ENCODE measurements at regions not wholly inside any gene's neighbourhood (a gene's known extent, or its start where the extent isn't known, plus 50 kb on each side); places are given as distances from the start of the nearest gene placed in this dataset.
"Not testable (repeated sequence)": the region's sequence is repeated elsewhere in the genome, so short reads cannot be mapped to it uniquely, and the experiment has no call there.

GRCh38 chr1:190908691-190909090, 431.0 kb upstream of the BRINP3 start:
- Histone ChIP-seq H3K27me3 (ENCODE audit: control insufficient read depth, insufficient read depth, low read length) (no peaks in the 10 kb centered on the region), H3K4me3 (ENCODE audit: insufficient read depth, low read depth, low read length) (no peak overlapping the region), H3K36me3 (replicated peaks; ENCODE audit: control insufficient read depth, insufficient read depth, low read length) (no peaks in the 10 kb centered on the region)
- no peak for DNase-seq

GRCh38 chr1:190935925-190936324, 458.3 kb upstream of the BRINP3 start:
- DNase-seq = no peak
- H3K4me3 ChIP-seq (ENCODE audit: insufficient read depth, low read depth, low read length) = no peak overlapping the region
- H3K36me3 ChIP-seq (replicated peaks; ENCODE audit: control insufficient read depth, insufficient read depth, low read length) = no peaks in the 10 kb centered on the region
- no peaks in the 10 kb centered on the region for H3K27me3 ChIP-seq (ENCODE audit: control insufficient read depth, insufficient read depth, low read length)

- no peaks in the 10 kb centered on the region for H3K36me3 ChIP-seq (replicated peaks; ENCODE audit: control insufficient read depth, insufficient read depth, low read length)
- no peak overlapping the region for H3K4me3 ChIP-seq (ENCODE audit: insufficient read depth, low read depth, low read length)
- no peaks in the 10 kb centered on the region for H3K27me3 ChIP-seq (ENCODE audit: control insufficient read depth, insufficient read depth, low read length)
- no peak for DNase-seq
These were observed 458.7 kb upstream of the BRINP3 start for GRCh38 chr1:190936337-190936736.

GRCh38 chr1:190940951-190941350, 463.3 kb upstream of the BRINP3 start:
- H3K36me3 ChIP-seq (replicated peaks; ENCODE audit: control insufficient read depth, insufficient read depth, low read length) = no peaks in the 10 kb centered on the region
- H3K4me3 ChIP-seq (ENCODE audit: insufficient read depth, low read depth, low read length) = no peak overlapping the region
- no peaks in the 10 kb centered on the region for H3K27me3 ChIP-seq (ENCODE audit: control insufficient read depth, insufficient read depth, low read length)
- DNase-seq = no peak

GRCh38 chr1:190942475-190942874, 464.8 kb upstream of the BRINP3 start:
- H3K4me3 ChIP-seq (ENCODE audit: insufficient read depth, low read depth, low read length) = no peak overlapping the region
- DNase-seq = no peak
- no peaks in the 10 kb centered on the region for H3K36me3 ChIP-seq (replicated peaks; ENCODE audit: control insufficient read depth, insufficient read depth, low read length)
- no peaks in the 10 kb centered on the region for H3K27me3 ChIP-seq (ENCODE audit: control insufficient read depth, insufficient read depth, low read length)

GRCh38 chr1:190943722-190944121, 466.1 kb upstream of the BRINP3 start:
- not testable (repeated sequence) for H3K36me3 ChIP-seq (replicated peaks; ENCODE audit: control insufficient read depth, insufficient read depth, low read length); H3K4me3 ChIP-seq (ENCODE audit: insufficient read depth, low read depth, low read length); DNase-seq; H3K27me3 ChIP-seq (ENCODE audit: control insufficient read depth, insufficient read depth, low read length)

GRCh38 chr1:190949939-190950338, 472.3 kb upstream of the BRINP3 start:
- Histone ChIP-seq H3K4me3 (ENCODE audit: insufficient read depth, low read depth, low read length) (no peak overlapping the region), H3K27me3 (ENCODE audit: control insufficient read depth, insufficient read depth, low read length) (no peaks in the 10 kb centered on the region), H3K36me3 (replicated peaks; ENCODE audit: control insufficient read depth, insufficient read depth, low read length) (no peaks in the 10 kb centered on the region)
- DNase-seq = no peak

GRCh38 chr1:190957565-190957964, 479.9 kb upstream of the BRINP3 start:
- DNase-seq = no peak
- Histone ChIP-seq H3K36me3 (replicated peaks; ENCODE audit: control insufficient read depth, insufficient read depth, low read length) (no peaks in the 10 kb centered on the region), H3K27me3 (ENCODE audit: control insufficient read depth, insufficient read depth, low read length) (no peaks in the 10 kb centered on the region), H3K4me3 (ENCODE audit: insufficient read depth, low read depth, low read length) (no peak overlapping the region)

GRCh38 chr1:190963321-190963720, 485.7 kb upstream of the BRINP3 start:
- H3K4me3 ChIP-seq (ENCODE audit: insufficient read depth, low read depth, low read length) = no peak overlapping the region
- no peaks in the 10 kb centered on the region for H3K36me3 ChIP-seq (replicated peaks; ENCODE audit: control insufficient read depth, insufficient read depth, low read length)
- no peak for DNase-seq
- H3K27me3 ChIP-seq (ENCODE audit: control insufficient read depth, insufficient read depth, low read length) = no peaks in the 10 kb centered on the region

- Histone ChIP-seq H3K4me3 (ENCODE audit: insufficient read depth, low read depth, low read length) (no peak overlapping the region), H3K27me3 (ENCODE audit: control insufficient read depth, insufficient read depth, low read length) (no peaks in the 10 kb centered on the region), H3K36me3 (replicated peaks; ENCODE audit: control insufficient read depth, insufficient read depth, low read length) (no peaks in the 10 kb centered on the region)
- DNase-seq = no peak
These were observed 498.2 kb upstream of the BRINP3 start for GRCh38 chr1:190975827-190976226.

- no peak for DNase-seq
- H3K36me3 ChIP-seq (replicated peaks; ENCODE audit: control insufficient read depth, insufficient read depth, low read length) = no peaks in the 10 kb centered on the region
- H3K27me3 ChIP-seq (ENCODE audit: control insufficient read depth, insufficient read depth, low read length) = no peaks in the 10 kb centered on the region
- no peak overlapping the region for H3K4me3 ChIP-seq (ENCODE audit: insufficient read depth, low read depth, low read length)
These were observed 525.1 kb upstream of the BRINP3 start for GRCh38 chr1:191002768-191003167.

GRCh38 chr1:191016765-191017164, 539.1 kb upstream of the BRINP3 start:
- Histone ChIP-seq H3K27me3 (ENCODE audit: control insufficient read depth, insufficient read depth, low read length) (no peaks in the 10 kb centered on the region), H3K36me3 (replicated peaks; ENCODE audit: control insufficient read depth, insufficient read depth, low read length) (no peaks in the 10 kb centered on the region), H3K4me3 (ENCODE audit: insufficient read depth, low read depth, low read length) (no peak overlapping the region)
- no peak for DNase-seq

- Histone ChIP-seq H3K27me3 (ENCODE audit: control insufficient read depth, insufficient read depth, low read length) (no peaks in the 10 kb centered on the region), H3K4me3 (ENCODE audit: insufficient read depth, low read depth, low read length) (no peak overlapping the region), H3K36me3 (replicated peaks; ENCODE audit: control insufficient read depth, insufficient read depth, low read length) (no peaks in the 10 kb centered on the region)
- no peak for DNase-seq
These were observed 545.2 kb upstream of the BRINP3 start for GRCh38 chr1:191022856-191023255.

GRCh38 chr1:191025896-191026642, 548.4 kb upstream of the BRINP3 start:
- no peak for DNase-seq
- no peaks in the 10 kb centered on the region for H3K36me3 ChIP-seq (replicated peaks; ENCODE audit: control insufficient read depth, insufficient read depth, low read length)
- no peak overlapping the region for H3K4me3 ChIP-seq (ENCODE audit: insufficient read depth, low read depth, low read length)
- no peaks in the 10 kb centered on the region for H3K27me3 ChIP-seq (ENCODE audit: control insufficient read depth, insufficient read depth, low read length)

GRCh38 chr1:191026828-191027227, 549.2 kb upstream of the BRINP3 start:
- no peaks in the 10 kb centered on the region for H3K36me3 ChIP-seq (replicated peaks; ENCODE audit: control insufficient read depth, insufficient read depth, low read length)
- no peak for DNase-seq
- H3K4me3 ChIP-seq (ENCODE audit: insufficient read depth, low read depth, low read length) = no peak overlapping the region
- H3K27me3 ChIP-seq (ENCODE audit: control insufficient read depth, insufficient read depth, low read length) = no peaks in the 10 kb centered on the region

- no peak overlapping the region for H3K4me3 ChIP-seq (ENCODE audit: insufficient read depth, low read depth, low read length)
- H3K36me3 ChIP-seq (replicated peaks; ENCODE audit: control insufficient read depth, insufficient read depth, low read length) = no peaks in the 10 kb centered on the region
- H3K27me3 ChIP-seq (ENCODE audit: control insufficient read depth, insufficient read depth, low read length) = no peaks in the 10 kb centered on the region
- no peak for DNase-seq
These were observed 556.5 kb upstream of the BRINP3 start for GRCh38 chr1:191034132-191034531.

Measured in H7 (cell line).